A549 (cell line): ENCODE measurements at regions not wholly inside any gene's neighbourhood (a gene's known extent, or its start where the extent isn't known, plus 50 kb on each side); places are given as distances from the start of the nearest gene placed in this dataset.

Experiments
- ATAC-seq, 2 experiments: fragments of 200-7000 bp in 1 of 2; fragments of >200 bp in 1 of 2; cut with Nextera tagmentation in 1 of 2; cut with Tn5 transposase in 1 of 2; 3 replicates each; pipeline versions ENCODE4 v1.8.0 to v1.9.1; 2018 to 2020; ENCODE audit warnings: mild to moderate bottlenecking in 1 of 2, moderate library complexity in 1 of 2
- CTCF ChIA-PET: fragments of 300-600 bp; sonication (Branson Sonifier 250); formaldehyde crosslinking; extraction: SDS; loops from one replicate; lab custom pipeline; 2021; ENCODE audit warnings: antibody characterized with exemption, inconsistent platforms; lab: Yijun Ruan, JAX
- POLR2A ChIA-PET: fragments of 350-600 bp; formaldehyde crosslinking; extraction: SDS; loops from one replicate; lab custom pipeline; 2021; ENCODE audit warnings: antibody characterized with exemption, inconsistent platforms; lab: Yijun Ruan, JAX
- DNase-seq, 2 experiments: peaks; one replicate each; pipeline versions ENCODE4 v3.0.0 to v3.0.0-alpha.2; 2011 to 2016; ENCODE audit warnings: low read depth in 1 of 2, low spot score in 1 of 2
- FAIRE-seq: peaks from 2 replicates; lab custom pipeline; 2011; peaks lifted over from hg19 to GRCh38; lab: Jason Lieb, UNC
- H3K27ac ChIP-seq, 2 experiments: fragments of >200 bp; sonication (Bioruptor Twin); formaldehyde crosslinking; 3 replicates each; pipeline ENCODE4 v1.5.1; 2016 to 2017
- H3K4me1 ChIP-seq: fragments of >200 bp; sonication (Bioruptor Twin); formaldehyde crosslinking; 3 replicates; pipeline ENCODE4 v1.6.1; 2016
- H3K4me2 ChIP-seq: fragments of >200 bp; sonication (Bioruptor Twin); formaldehyde crosslinking; 3 replicates; pipeline ENCODE4 v1.6.1; 2016
- H3K4me3 ChIP-seq: fragments of >200 bp; sonication (Bioruptor Twin); formaldehyde crosslinking; 3 replicates; pipeline ENCODE4 v1.5.1; 2016
- H3K9me3 ChIP-seq: fragments of >200 bp; sonication (Bioruptor Twin); formaldehyde crosslinking; 3 replicates; pipeline ENCODE4 v1.6.1; 2016
- CBX2 ChIP-seq: fragments of 200-600 bp; sonication (generic); IDR thresholded peaks from 2 replicates; pipeline ENCODE4 v1.6.1; 2016; ENCODE audit warnings: low read depth, mild to moderate bottlenecking, borderline replicate concordance
- CEBPB ChIP-seq, 2 experiments: fragments of >200 bp in 1 of 2; sonication (Bioruptor Twin) in 1 of 2; formaldehyde crosslinking in 1 of 2; IDR thresholded peaks; 2 replicates each; pipeline ENCODE4 v1.6.1; 2012 to 2016
- EHF ChIP-seq: fragments of 250-450 bp; sonication (Bioruptor Pico); IDR thresholded peaks from 2 replicates; pipeline ENCODE4 v1.5.0; 2020; ENCODE audit warnings: mild to moderate bottlenecking
- FOSL2 ChIP-seq, 2 experiments: fragments of 450-650 bp in 1 of 2; fragments of >200 bp in 1 of 2; sonication (Bioruptor Twin) in 1 of 2; formaldehyde crosslinking; IDR thresholded peaks; 2 replicates each; pipeline versions ENCODE4 v1.5.0 to v1.6.1; 2016 to 2020; ENCODE audit warnings: mild to moderate bottlenecking in 1 of 2, moderate library complexity in 1 of 2
- HOXA7 ChIP-seq: fragments of 250-450 bp; sonication (Bioruptor Pico); IDR thresholded peaks from 2 replicates; pipeline ENCODE4 v1.5.0; 2020; ENCODE audit warnings: mild to moderate bottlenecking, moderate library complexity
- HOXB5 ChIP-seq: fragments of 250-450 bp; sonication (Bioruptor Pico); IDR thresholded peaks from 2 replicates; pipeline ENCODE4 v1.5.0; 2020; ENCODE audit warnings: mild to moderate bottlenecking, moderate library complexity
- NR3C1 ChIP-seq: fragments of >200 bp; sonication (Bioruptor Twin); formaldehyde crosslinking; IDR thresholded peaks from 3 replicates; pipeline ENCODE4 v1.6.1; 2017
- POLR2A ChIP-seq: IDR thresholded peaks from 2 replicates; pipeline ENCODE4 v1.6.1; 2012; ENCODE audit warnings: mild to moderate bottlenecking, low read length
- POLR2AphosphoS2 ChIP-seq: conservative IDR thresholded peaks from 2 replicates; pipeline ENCODE4 v1.6.1; 2012; ENCODE audit warnings: low read length, improper control_type of control experiment, inconsistent platforms
- RAD21 ChIP-seq, 2 experiments: fragments of >200 bp in 1 of 2; sonication (Bioruptor Twin) in 1 of 2; formaldehyde crosslinking in 1 of 2; IDR thresholded peaks in 1 of 2; conservative IDR thresholded peaks in 1 of 2; 2 replicates in 1 of 2; 3 replicates in 1 of 2; pipeline ENCODE4 v1.6.1; 2012 to 2018; ENCODE audit warnings: inconsistent platforms in 1 of 2
- RARB ChIP-seq: fragments of 250-450 bp; sonication (Bioruptor Pico); IDR thresholded peaks from 2 replicates; pipeline ENCODE4 v1.8.0; 2021; ENCODE audit warnings: mild to moderate bottlenecking, moderate library complexity
- RCOR1 ChIP-seq: fragments of 150-350 bp; IDR thresholded peaks from 2 replicates; pipeline ENCODE4 v1.6.1; 2014; ENCODE audit warnings: antibody characterized with exemption, low read length, low read depth
- SMC3 ChIP-seq: fragments of >200 bp; sonication (Bioruptor Twin); formaldehyde crosslinking; IDR thresholded peaks from 3 replicates; pipeline ENCODE4 v1.6.1; 2018; ENCODE audit warnings: inconsistent platforms
- WGBS: methylation state at CpG from one replicate; pipeline ENCODE4 v1.1.6; 2017; ENCODE audit errors: missing lambda C conversion rate; 5-methylcytosine and 5-hydroxymethylcytosine counted together
- TF ChIP-seq, protein P1 (sequence below): fragments of 150-350 bp; IDR thresholded peaks from 2 replicates; pipeline ENCODE4 v1.6.1; 2014; ENCODE audit warnings: low read depth, mild to moderate bottlenecking, low read length
- TF ChIP-seq, protein P2 (sequence below): IDR thresholded peaks from 2 replicates; pipeline ENCODE4 v1.6.1; 2012
- TF ChIP-seq, protein P3 (sequence below): IDR thresholded peaks from 2 replicates; pipeline ENCODE4 v1.6.1; 2012

DNA sequence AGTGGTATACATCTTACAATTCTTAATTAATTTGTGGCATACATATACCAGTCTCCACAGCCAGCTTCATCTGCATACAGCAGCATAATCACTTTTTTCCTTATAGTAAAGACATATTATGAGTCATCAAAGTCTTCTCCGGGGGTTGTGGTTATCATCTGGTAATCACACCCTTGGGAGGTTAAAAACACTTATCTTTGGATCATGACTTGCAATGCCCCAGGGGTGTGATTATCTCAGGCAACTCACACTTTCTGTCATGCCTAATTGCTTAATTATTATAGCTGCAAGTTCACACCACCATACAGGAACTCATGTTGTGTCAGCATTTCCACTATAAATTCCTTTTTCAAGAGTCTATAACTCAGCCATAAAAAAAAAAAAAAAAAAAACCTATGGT is 218.4 kb downstream of the ANXA1 start:
- Histone ChIP-seq H3K9me3 (no peaks in the 10 kb centered on the region), H3K4me2 (no peak overlapping the region), H3K4me3 (no peak overlapping the region), H3K4me1 (no peaks in the 10 kb centered on the region), H3K27ac (no peak overlapping the region)
- DNase-seq: no peak
- POLR2A ChIA-PET: no interaction called here
- FAIRE-seq: no peak
- no peak for TF ChIP-seq FOSL2 (IDR thresholded peaks at IDR 0.05)
- TF ChIP-seq FOSL2 (CRISPR knock-in tag; IDR thresholded peaks at IDR 0.05): peak; percentile 56
- TF ChIP-seq CBX2: no peak
- 0% methylated on average over 1 of the region's 1 CpG for WGBS
- CTCF ChIA-PET: no interaction called here
- no peak for ATAC-seq

DNA sequence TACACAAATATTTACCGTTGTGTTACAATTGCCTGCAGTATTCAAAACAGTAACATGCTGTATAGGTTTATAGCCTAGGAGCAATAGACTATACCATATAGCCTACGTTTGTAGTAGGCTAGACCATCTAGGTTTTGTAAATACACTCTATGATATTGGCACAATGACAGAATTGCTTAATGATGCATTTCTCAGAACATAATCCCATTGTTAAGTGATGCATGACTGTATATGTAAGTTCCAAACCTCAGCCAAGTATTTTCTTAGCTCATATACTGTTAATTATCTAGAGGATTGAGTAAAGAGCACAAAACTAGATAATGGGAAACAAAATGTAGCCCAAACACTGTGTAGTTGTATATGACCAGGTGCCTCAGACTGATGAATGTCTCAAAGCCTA is 220.1 kb downstream of the ANXA1 start:
- ChIA-PET POLR2A (no interaction called here), CTCF (no interaction called here)
- Histone ChIP-seq H3K9me3 (no peaks in the 10 kb centered on the region), H3K4me1 (no peaks in the 10 kb centered on the region), H3K27ac (no peak overlapping the region), H3K4me2 (no peak overlapping the region), H3K4me3 (no peak overlapping the region)
- FAIRE-seq (no peak), ATAC-seq (no peak), DNase-seq (no peak)
- 2% methylated on average over 2 of the region's 2 CpGs for WGBS
- TF ChIP-seq RARB (no peak), RAD21 (conservative IDR thresholded peaks at IDR 0.05 in 1 of 2, IDR thresholded peaks at IDR 0.05 in 1 of 2) (no peak), CEBPB (IDR thresholded peaks at IDR 0.05) (no peak), NR3C1 (no peak), POLR2A (no peak), POLR2AphosphoS2 (no peak), RCOR1 (no peak), SMC3 (no peak), EHF (CRISPR knock-in tag) (no peak)
- TF ChIP-seq, protein P1, sequence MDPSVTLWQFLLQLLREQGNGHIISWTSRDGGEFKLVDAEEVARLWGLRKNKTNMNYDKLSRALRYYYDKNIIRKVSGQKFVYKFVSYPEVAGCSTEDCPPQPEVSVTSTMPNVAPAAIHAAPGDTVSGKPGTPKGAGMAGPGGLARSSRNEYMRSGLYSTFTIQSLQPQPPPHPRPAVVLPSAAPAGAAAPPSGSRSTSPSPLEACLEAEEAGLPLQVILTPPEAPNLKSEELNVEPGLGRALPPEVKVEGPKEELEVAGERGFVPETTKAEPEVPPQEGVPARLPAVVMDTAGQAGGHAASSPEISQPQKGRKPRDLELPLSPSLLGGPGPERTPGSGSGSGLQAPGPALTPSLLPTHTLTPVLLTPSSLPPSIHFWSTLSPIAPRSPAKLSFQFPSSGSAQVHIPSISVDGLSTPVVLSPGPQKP: no peak
- TF ChIP-seq, protein P2, sequence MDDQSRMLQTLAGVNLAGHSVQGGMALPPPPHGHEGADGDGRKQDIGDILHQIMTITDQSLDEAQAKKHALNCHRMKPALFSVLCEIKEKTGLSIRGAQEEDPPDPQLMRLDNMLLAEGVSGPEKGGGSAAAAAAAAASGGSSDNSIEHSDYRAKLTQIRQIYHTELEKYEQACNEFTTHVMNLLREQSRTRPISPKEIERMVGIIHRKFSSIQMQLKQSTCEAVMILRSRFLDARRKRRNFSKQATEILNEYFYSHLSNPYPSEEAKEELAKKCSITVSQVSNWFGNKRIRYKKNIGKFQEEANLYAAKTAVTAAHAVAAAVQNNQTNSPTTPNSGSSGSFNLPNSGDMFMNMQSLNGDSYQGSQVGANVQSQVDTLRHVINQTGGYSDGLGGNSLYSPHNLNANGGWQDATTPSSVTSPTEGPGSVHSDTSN: no peak
- TF ChIP-seq, protein P3, sequence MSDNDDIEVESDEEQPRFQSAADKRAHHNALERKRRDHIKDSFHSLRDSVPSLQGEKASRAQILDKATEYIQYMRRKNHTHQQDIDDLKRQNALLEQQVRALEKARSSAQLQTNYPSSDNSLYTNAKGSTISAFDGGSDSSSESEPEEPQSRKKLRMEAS: no peak

DNA sequence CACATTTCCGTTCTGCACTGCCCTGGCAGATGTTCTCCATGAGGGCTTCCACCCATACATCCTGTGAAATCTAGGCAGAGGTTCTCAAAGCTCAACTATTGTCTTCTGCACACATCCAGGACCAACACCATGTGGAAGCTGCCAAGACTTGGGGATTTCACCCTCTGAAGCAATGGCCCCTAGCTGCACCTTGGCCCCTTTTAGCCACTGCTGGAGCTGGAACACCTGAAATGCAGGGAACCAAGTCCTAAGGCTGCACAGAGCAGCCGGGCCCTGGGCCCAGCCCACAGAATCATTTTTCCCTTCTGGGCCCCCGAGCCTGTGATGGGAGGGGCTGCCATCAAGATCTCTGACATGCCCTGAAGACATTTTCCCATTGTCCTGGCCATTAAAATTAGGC is 228.7 kb downstream of the ANXA1 start:
- TF ChIP-seq HOXB5 (CRISPR knock-in tag) (no peak), CBX2 (no peak), NR3C1 (no peak), HOXA7 (no peak), EHF (CRISPR knock-in tag) (no peak)
- TF ChIP-seq, protein P2: no peak
- no peak overlapping the region for H3K4me2 ChIP-seq
- CTCF ChIA-PET: no interaction called here
- 20% methylated on average over 3 of the region's 3 CpGs for WGBS
- H3K9me3 ChIP-seq: no peaks in the 10 kb centered on the region
- POLR2A ChIA-PET: no interaction called here
- H3K27ac ChIP-seq: no peak overlapping the region
- DNase-seq: no peak
- no peaks in the 10 kb centered on the region for H3K4me1 ChIP-seq
- H3K4me3 ChIP-seq: no peak overlapping the region
- no peak for FAIRE-seq
- no peak for ATAC-seq
